SK-N-SH (cell line): ENCODE measurements at regions not wholly inside any gene's neighbourhood (a gene's known extent, or its start where the extent isn't known, plus 50 kb on each side); places are given as distances from the start of the nearest gene placed in this dataset.

Experiments
- CTCF ChIA-PET: fragments of 300-600, 350-600 bp; formaldehyde crosslinking; extraction: SDS; loops from one replicate; lab custom pipeline; 2021; lab: Yijun Ruan, JAX
- POLR2A ChIA-PET: fragments of 350-600 bp; sonication (Branson Sonifier 250); formaldehyde crosslinking; extraction: SDS; loops from one replicate; lab custom pipeline; 2020; ENCODE audit warnings: antibody characterized with exemption, inconsistent platforms; lab: Yijun Ruan, JAX
- DNase-seq: peaks from one replicate; pipeline ENCODE4 v3.0.0; 2012
- H2AFZ ChIP-seq: fragments of 200-600 bp; sonication (generic); 2 replicates; pipeline ENCODE4 v1.8.1; 2016; ENCODE audit warnings: antibody characterized with exemption, mild to moderate bottlenecking, low read depth
- H3F3A ChIP-seq: fragments of 200-600 bp; sonication (generic); replicated peaks from 2 replicates; pipeline ENCODE3; 2016; ENCODE audit warnings: antibody characterized with exemption, mild to moderate bottlenecking; ENCODE audit not compliant: insufficient read depth
- H3K27ac ChIP-seq, 2 experiments: fragments of 200-500 bp in 1 of 2; fragments of 200-600 bp in 1 of 2; sonication (Bioruptor generic) in 1 of 2; sonication (generic), shearing (Covaris generic) in 1 of 2; 2 replicates each; pipeline versions ENCODE4 v1.5.1 to v1.6.1; 2014 to 2016; ENCODE audit warnings: low read depth in 2 of 2, inconsistent platforms in 1 of 2, low read length in 1 of 2, mild to moderate bottlenecking in 1 of 2, mixed read lengths in 1 of 2
- H3K27me3 ChIP-seq: fragments of 200-600 bp; sonication (generic), shearing (Covaris generic); 2 replicates; pipeline ENCODE4 v1.6.1; 2016; ENCODE audit warnings: mixed run types; ENCODE audit not compliant: insufficient read depth
- H3K36me3 ChIP-seq, 2 experiments: fragments of 200-500 bp in 1 of 2; fragments of 200-600 bp in 1 of 2; sonication (Bioruptor generic) in 1 of 2; sonication (generic) in 1 of 2; replicated peaks in 1 of 2; 2 replicates each; pipeline versions ENCODE3 to v1.5.1; 2014 to 2016; ENCODE audit warnings: low read length in 1 of 2, mild to moderate bottlenecking in 1 of 2; ENCODE audit not compliant: insufficient read depth in 2 of 2, control insufficient read depth in 1 of 2
- H3K4me1 ChIP-seq, 2 experiments: fragments of 200-500 bp in 1 of 2; fragments of 200-600 bp in 1 of 2; sonication (Bioruptor generic) in 1 of 2; sonication (generic), shearing (Covaris generic) in 1 of 2; 2 replicates each; pipeline versions ENCODE4 v1.5.1 to v1.6.1; 2014 to 2016; ENCODE audit warnings: low read depth in 1 of 2, low read length in 1 of 2, mixed run types in 1 of 2; ENCODE audit not compliant: insufficient read depth in 2 of 2, control insufficient read depth in 1 of 2
- H3K4me2 ChIP-seq: fragments of 200-600 bp; sonication (generic), shearing (Covaris generic); 2 replicates; pipeline ENCODE4 v1.6.1; 2017; ENCODE audit warnings: mixed run types
- H3K4me3 ChIP-seq, 2 experiments: fragments of 200-500 bp in 1 of 2; fragments of 200-600 bp in 1 of 2; sonication (Bioruptor generic) in 1 of 2; sonication (generic), shearing (Covaris generic) in 1 of 2; 2 replicates each; pipeline versions ENCODE4 v1.5.1 to v1.8.1; 2014 to 2016; ENCODE audit warnings: low read depth in 2 of 2, inconsistent platforms in 1 of 2, low read length in 1 of 2, mild to moderate bottlenecking in 1 of 2, mixed read lengths in 1 of 2, moderate library complexity in 1 of 2
- H3K79me2 ChIP-seq: fragments of 200-600 bp; sonication (generic); 2 replicates; pipeline ENCODE4 v1.8.1; 2017; ENCODE audit warnings: mild to moderate bottlenecking; ENCODE audit not compliant: insufficient read depth
- H3K9ac ChIP-seq: fragments of 200-600 bp; sonication (generic); 2 replicates; pipeline ENCODE4 v1.6.1; 2017; ENCODE audit warnings: mixed run types
- H3K9me2 ChIP-seq: fragments of 200-600 bp; sonication (generic); 2 replicates; pipeline ENCODE4 v1.6.1; 2017; ENCODE audit warnings: mixed run types
- H3K9me3 ChIP-seq: fragments of 200-600 bp; sonication (generic); 2 replicates; pipeline ENCODE4 v1.6.1; 2017; ENCODE audit warnings: mixed run types, mild to moderate bottlenecking, moderate library complexity
- H4K20me1 ChIP-seq: fragments of 200-600 bp; sonication (generic); 2 replicates; pipeline ENCODE4 v1.6.1; 2017; ENCODE audit warnings: mild to moderate bottlenecking, mixed run types; ENCODE audit not compliant: insufficient read depth
- CHD2 ChIP-seq: fragments of 150-350 bp; IDR thresholded peaks from 2 replicates; pipeline ENCODE4 v1.6.1; 2018; ENCODE audit warnings: low read length; ENCODE audit not compliant: partially characterized antibody
- CTCF ChIP-seq: fragments of 200-600 bp; sonication (generic); IDR thresholded peaks from 2 replicates; pipeline ENCODE4 v1.6.1; 2017; ENCODE audit warnings: antibody characterized with exemption, mild to moderate bottlenecking, moderate library complexity
- EZH2phosphoT487 ChIP-seq: fragments of 200-600 bp; sonication (generic); IDR thresholded peaks from 2 replicates; pipeline ENCODE4 v1.6.1; 2017; ENCODE audit warnings: low read depth, mixed run types, mild to moderate bottlenecking, antibody characterized with exemption, moderate library complexity, borderline replicate concordance
- FOSL2 ChIP-seq: IDR thresholded peaks from 2 replicates; pipeline ENCODE4 v1.4.0; 2012; ENCODE audit warnings: low read depth, mild to moderate bottlenecking, moderate library complexity, borderline replicate concordance
- MAX ChIP-seq: IDR thresholded peaks from 2 replicates; pipeline ENCODE4 v1.4.0; 2012; ENCODE audit warnings: low read depth
- MEF2A ChIP-seq: IDR thresholded peaks from 2 replicates; pipeline ENCODE4 v1.4.0; 2012; ENCODE audit warnings: low read depth, borderline replicate concordance
- MXI1 ChIP-seq: IDR thresholded peaks from 2 replicates; pipeline ENCODE4 v1.6.1; 2012; ENCODE audit warnings: mild to moderate bottlenecking, low read depth, low read length, improper control_type of control experiment
- NFIC ChIP-seq: IDR thresholded peaks from 2 replicates; pipeline ENCODE4 v1.4.0; 2012; ENCODE audit warnings: borderline replicate concordance
- POLR2AphosphoS5 ChIP-seq: IDR thresholded peaks from 2 replicates; pipeline ENCODE4 v1.6.1; 2012; ENCODE audit warnings: low read depth, low read length
- RCOR1 ChIP-seq: fragments of 150-350 bp; IDR thresholded peaks from 2 replicates; pipeline ENCODE4 v1.6.1; 2017; ENCODE audit warnings: antibody characterized with exemption, low read length
- RXRA ChIP-seq: IDR thresholded peaks from 2 replicates; pipeline ENCODE4 v1.4.0; 2012; ENCODE audit warnings: low read depth, mild to moderate bottlenecking, borderline replicate concordance
- SIN3A ChIP-seq: IDR thresholded peaks from 2 replicates; pipeline ENCODE4 v1.6.1; 2012; ENCODE audit warnings: low read depth, mild to moderate bottlenecking, low read length, moderate library complexity, borderline replicate concordance
- SMC3 ChIP-seq: IDR thresholded peaks from 2 replicates; pipeline ENCODE4 v1.6.1; 2012; ENCODE audit warnings: low read depth, low read length, improper control_type of control experiment
- TAF1 ChIP-seq: IDR thresholded peaks from 2 replicates; pipeline ENCODE4 v1.6.1; 2012; ENCODE audit warnings: low read depth, mild to moderate bottlenecking, low read length, moderate library complexity, borderline replicate concordance
- TCF12 ChIP-seq: IDR thresholded peaks from 2 replicates; pipeline ENCODE4 v1.4.0; 2012
- TEAD4 ChIP-seq: IDR thresholded peaks from 2 replicates; pipeline ENCODE4 v1.4.0; 2012; ENCODE audit warnings: mild to moderate bottlenecking, borderline replicate concordance; ENCODE audit not compliant: insufficient read depth
- YY1 ChIP-seq: IDR thresholded peaks from 2 replicates; pipeline ENCODE4 v1.4.0; 2012; ENCODE audit warnings: low read depth, mild to moderate bottlenecking
- ZBTB33 ChIP-seq: IDR thresholded peaks from 2 replicates; pipeline ENCODE4 v1.4.0; 2012; ENCODE audit warnings: low read depth, borderline replicate concordance

GRCh38 chr10:4357911-4358310 lies 468.1 kb upstream of the AKR1E2 start:
- ChIA-PET CTCF (no interaction called here), POLR2A (no interaction called here)
- Histone ChIP-seq H4K20me1 (no peaks in the 10 kb centered on the region), H3K27ac (no peak overlapping the region), H3K9me3 (no peaks in the 10 kb centered on the region), H3K36me3 (no peaks in the 10 kb centered on the region), H2AFZ (no peak overlapping the region), H3K4me1 (peaks cover 2 to 9% of the 10 kb centered on the region in 2 experiments; a peak in 2 of 4 replicates), H3K9ac (no peak overlapping the region), H3F3A (peaks cover 12% of the 10 kb centered on the region), H3K79me2 (no peaks in the 10 kb centered on the region), H3K4me3 (no peak overlapping the region), H3K27me3 (no peaks in the 10 kb centered on the region), H3K9me2 (no peaks in the 10 kb centered on the region), H3K4me2 (no peak overlapping the region)
- TF ChIP-seq FOSL2 = no peak
- TF ChIP-seq POLR2AphosphoS5 = no peak
- TF ChIP-seq CHD2 = no peak
- TF ChIP-seq SIN3A = no peak
- TF ChIP-seq RXRA = no peak
- TF ChIP-seq CTCF = no peak
- no peak for TF ChIP-seq MEF2A
- no peak for TF ChIP-seq EZH2phosphoT487
- TF ChIP-seq TAF1 = no peak
- no peak for TF ChIP-seq RCOR1
- TF ChIP-seq TEAD4 = no peak
- no peak for TF ChIP-seq ZBTB33
- no peak for TF ChIP-seq NFIC
- TF ChIP-seq TCF12 = no peak
- TF ChIP-seq MXI1 = no peak
- TF ChIP-seq MAX = no peak
- TF ChIP-seq YY1 = no peak
- no peak for TF ChIP-seq SMC3
- no peak for DNase-seq
